ENCODE measurements at regions not wholly inside any gene's neighbourhood (a gene's known extent, or its start where the extent isn't known, plus 50 kb on each side); places are given as distances from the start of the nearest gene placed in this dataset.

DNA sequence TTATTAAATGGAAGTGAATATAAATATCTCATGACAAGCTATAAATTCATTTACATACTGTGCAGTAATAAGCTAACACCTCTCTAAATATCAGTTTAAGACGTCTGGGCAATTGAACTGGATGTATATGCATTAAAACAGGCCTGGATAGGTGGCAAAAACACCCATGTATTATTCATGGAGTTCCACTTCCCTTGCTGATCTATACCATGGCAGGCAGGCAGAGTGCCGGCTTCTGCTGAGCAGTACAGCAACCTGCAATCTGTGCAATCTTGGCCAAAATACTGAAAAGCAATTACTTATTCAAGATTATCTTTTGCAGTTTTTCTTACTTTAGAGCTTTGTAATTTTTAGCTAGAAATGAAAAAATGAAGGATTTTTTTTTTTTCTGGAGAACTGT, 112.1 kb upstream of the PIEZO2 start:
- no peaks in the 10 kb centered on the region for H3K79me2 ChIP-seq (ENCODE audit: insufficient read depth, low read length)
- no peaks in the 10 kb centered on the region for H3K27me3 ChIP-seq (ENCODE audit: insufficient read depth, low read length)
- H4K20me1 ChIP-seq (ENCODE audit: insufficient read depth): no peaks in the 10 kb centered on the region
- TF ChIP-seq RAD21 (IDR thresholded peaks at IDR 0.05; ENCODE audit: low read depth): no peak
- no peak overlapping the region for H3K4me2 ChIP-seq (ENCODE audit: low read length)
- no peaks in the 10 kb centered on the region for H3K9me3 ChIP-seq (ENCODE audit: control insufficient read depth in 1 of 2, insufficient read depth in 1 of 2, low read depth in 1 of 2, low read length in 2 of 2)
- no peak overlapping the region for H3K9ac ChIP-seq (ENCODE audit: low read length)
- no peaks in the 10 kb centered on the region for H3K36me3 ChIP-seq (ENCODE audit: control insufficient read depth in 1 of 2, insufficient read depth in 2 of 2, low read length in 2 of 2)
- ATAC-seq (no peak), DNase-seq (ENCODE audit: low read depth, low spot score) (no peak)
- no TSS peak for BruUV-seq (replicated peaks)
- ChIA-PET POLR2A (no interaction called here), RAD21 (ENCODE audit: low non-redundant PET in 1 of 2, low total read pairs in 2 of 2, uncharacterized antibody in 2 of 2, unreplicated experiment in 2 of 2) (no interaction called here), CTCF (no interaction called here)
- no peak overlapping the region for H2AFZ ChIP-seq (ENCODE audit: low read depth, low read length, poor library complexity, severe bottlenecking)
- intact Hi-C loops (cut with micrococcal nuclease): no loop called here
- no peaks in the 10 kb centered on the region for H3K9me2 ChIP-seq (ENCODE audit: insufficient read depth)
- H3K4me1 ChIP-seq (ENCODE audit: control insufficient read depth in 1 of 2, insufficient read depth in 2 of 2, low read length in 2 of 2): no peaks in the 10 kb centered on the region; a peak in 1 of 4 replicates
- H3K4me3 ChIP-seq (replicated peaks in 1 of 2; ENCODE audit: low read depth in 1 of 2, low read length in 2 of 2): no peak overlapping the region
- H3K27ac ChIP-seq (ENCODE audit: low read depth, low read length): no peak overlapping the region

DNA sequence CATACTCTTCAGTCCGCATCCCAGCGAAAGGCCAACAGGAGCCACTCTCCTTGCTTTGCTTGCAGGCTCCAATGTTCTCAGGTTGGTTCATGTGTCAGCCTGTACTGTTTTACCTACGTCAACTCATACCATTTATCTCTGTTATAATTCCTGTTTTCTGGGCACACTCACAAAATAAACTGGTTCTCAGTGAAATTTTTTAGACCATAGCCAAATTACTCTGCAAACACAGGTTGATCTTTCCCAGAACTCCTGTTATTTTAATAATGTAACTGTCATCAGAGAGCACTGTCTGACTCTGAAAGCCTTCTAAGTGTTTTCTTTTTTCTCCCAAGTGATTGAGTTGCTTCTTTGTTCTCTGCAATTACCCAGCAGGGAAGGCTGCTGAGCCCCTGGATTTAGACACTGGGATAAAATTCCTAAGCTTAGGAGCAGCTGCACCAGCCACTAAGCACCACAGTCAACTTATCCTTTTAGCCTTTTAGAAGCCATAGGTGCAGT, 111.6 kb upstream of the PIEZO2 start:
- Histone ChIP-seq H3K9ac (ENCODE audit: low read length) (no peak overlapping the region), H3K4me1 (ENCODE audit: control insufficient read depth in 1 of 2, insufficient read depth in 2 of 2, low read length in 2 of 2) (no peaks in the 10 kb centered on the region; a peak in 1 of 4 replicates), H3K27ac (ENCODE audit: low read depth, low read length) (no peak overlapping the region), H4K20me1 (ENCODE audit: insufficient read depth) (no peaks in the 10 kb centered on the region), H3K9me2 (ENCODE audit: insufficient read depth) (no peaks in the 10 kb centered on the region), H3K27me3 (ENCODE audit: insufficient read depth, low read length) (no peaks in the 10 kb centered on the region), H3K79me2 (ENCODE audit: insufficient read depth, low read length) (no peaks in the 10 kb centered on the region), H3K4me3 (replicated peaks in 1 of 2; ENCODE audit: low read depth in 1 of 2, low read length in 2 of 2) (no peak overlapping the region), H3K4me2 (ENCODE audit: low read length) (no peak overlapping the region), H2AFZ (ENCODE audit: low read depth, low read length, poor library complexity, severe bottlenecking) (no peak overlapping the region), H3K36me3 (ENCODE audit: control insufficient read depth in 1 of 2, insufficient read depth in 2 of 2, low read length in 2 of 2) (no peaks in the 10 kb centered on the region), H3K9me3 (ENCODE audit: control insufficient read depth in 1 of 2, insufficient read depth in 1 of 2, low read depth in 1 of 2, low read length in 2 of 2) (no peaks in the 10 kb centered on the region)
- DNase-seq (ENCODE audit: low read depth, low spot score) (no peak), ATAC-seq (no peak)
- CTCF ChIA-PET: no interaction called here
- RAD21 ChIA-PET (ENCODE audit: low non-redundant PET in 1 of 2, low total read pairs in 2 of 2, uncharacterized antibody in 2 of 2, unreplicated experiment in 2 of 2): no interaction called here
- no TSS peak for BruUV-seq (replicated peaks)
- intact Hi-C loops (cut with micrococcal nuclease): no loop called here
- POLR2A ChIA-PET: no interaction called here
- TF ChIP-seq ZNF274 (IDR thresholded peaks at IDR 0.05; ENCODE audit: low read depth, low read length) (no peak), TCF7L2 (IDR thresholded peaks at IDR 0.05; ENCODE audit: borderline replicate concordance, extremely low read depth, insufficient read depth, insufficient read length) (no peak), ELF1 (IDR thresholded peaks at IDR 0.05; ENCODE audit: borderline replicate concordance, low read depth) (no peak), CBX3 (IDR thresholded peaks at IDR 0.05; ENCODE audit: low read depth) (no peak), POLR2AphosphoS5 (IDR thresholded peaks at IDR 0.05; ENCODE audit: low read depth, low read length) (no peak), POLR2A (IDR thresholded peaks at IDR 0.05; ENCODE audit: borderline replicate concordance, extremely low read depth, insufficient read depth, insufficient read length) (no peak), ZFX (IDR thresholded peaks at IDR 0.05) (no peak), RAD21 (IDR thresholded peaks at IDR 0.05; ENCODE audit: low read depth) (no peak), FOSL1 (IDR thresholded peaks at IDR 0.05; ENCODE audit: low read depth) (no peak), REST (IDR thresholded peaks at IDR 0.05; ENCODE audit: low read depth) (no peak), SP1 (IDR thresholded peaks at IDR 0.05; ENCODE audit: low read depth) (no peak)
- TF ChIP-seq, protein P1, sequence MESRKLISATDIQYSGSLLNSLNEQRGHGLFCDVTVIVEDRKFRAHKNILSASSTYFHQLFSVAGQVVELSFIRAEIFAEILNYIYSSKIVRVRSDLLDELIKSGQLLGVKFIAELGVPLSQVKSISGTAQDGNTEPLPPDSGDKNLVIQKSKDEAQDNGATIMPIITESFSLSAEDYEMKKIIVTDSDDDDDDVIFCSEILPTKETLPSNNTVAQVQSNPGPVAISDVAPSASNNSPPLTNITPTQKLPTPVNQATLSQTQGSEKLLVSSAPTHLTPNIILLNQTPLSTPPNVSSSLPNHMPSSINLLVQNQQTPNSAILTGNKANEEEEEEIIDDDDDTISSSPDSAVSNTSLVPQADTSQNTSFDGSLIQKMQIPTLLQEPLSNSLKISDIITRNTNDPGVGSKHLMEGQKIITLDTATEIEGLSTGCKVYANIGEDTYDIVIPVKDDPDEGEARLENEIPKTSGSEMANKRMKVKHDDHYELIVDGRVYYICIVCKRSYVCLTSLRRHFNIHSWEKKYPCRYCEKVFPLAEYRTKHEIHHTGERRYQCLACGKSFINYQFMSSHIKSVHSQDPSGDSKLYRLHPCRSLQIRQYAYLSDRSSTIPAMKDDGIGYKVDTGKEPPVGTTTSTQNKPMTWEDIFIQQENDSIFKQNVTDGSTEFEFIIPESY (IDR thresholded peaks at IDR 0.05; ENCODE audit: extremely low read depth, insufficient replicate concordance, low read length): no peak
- TF ChIP-seq, protein P2, sequence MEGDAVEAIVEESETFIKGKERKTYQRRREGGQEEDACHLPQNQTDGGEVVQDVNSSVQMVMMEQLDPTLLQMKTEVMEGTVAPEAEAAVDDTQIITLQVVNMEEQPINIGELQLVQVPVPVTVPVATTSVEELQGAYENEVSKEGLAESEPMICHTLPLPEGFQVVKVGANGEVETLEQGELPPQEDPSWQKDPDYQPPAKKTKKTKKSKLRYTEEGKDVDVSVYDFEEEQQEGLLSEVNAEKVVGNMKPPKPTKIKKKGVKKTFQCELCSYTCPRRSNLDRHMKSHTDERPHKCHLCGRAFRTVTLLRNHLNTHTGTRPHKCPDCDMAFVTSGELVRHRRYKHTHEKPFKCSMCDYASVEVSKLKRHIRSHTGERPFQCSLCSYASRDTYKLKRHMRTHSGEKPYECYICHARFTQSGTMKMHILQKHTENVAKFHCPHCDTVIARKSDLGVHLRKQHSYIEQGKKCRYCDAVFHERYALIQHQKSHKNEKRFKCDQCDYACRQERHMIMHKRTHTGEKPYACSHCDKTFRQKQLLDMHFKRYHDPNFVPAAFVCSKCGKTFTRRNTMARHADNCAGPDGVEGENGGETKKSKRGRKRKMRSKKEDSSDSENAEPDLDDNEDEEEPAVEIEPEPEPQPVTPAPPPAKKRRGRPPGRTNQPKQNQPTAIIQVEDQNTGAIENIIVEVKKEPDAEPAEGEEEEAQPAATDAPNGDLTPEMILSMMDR (IDR thresholded peaks at IDR 0.05 in 2 of 3, conservative IDR thresholded peaks at IDR 0.05 in 1 of 3; ENCODE audit: borderline replicate concordance in 1 of 3, insufficient read depth in 1 of 3, low read depth in 2 of 3, low read length in 2 of 3): no peak

Measured in HCT116 (cell line).